H1 (cell line): ENCODE measurements at regions not wholly inside any gene's neighbourhood (a gene's known extent, or its start where the extent isn't known, plus 50 kb on each side); places are given as distances from the start of the nearest gene placed in this dataset.

Experiments used
- CTCF ChIA-PET: fragments of 300-600 bp; sonication (Branson Sonifier 250); formaldehyde crosslinking; loops from one replicate; lab custom pipeline; 2021; ENCODE audit not compliant: partially characterized antibody; lab: Charles Lee
- POLR2A ChIA-PET: fragments of 300-600 bp; sonication (Branson Sonifier 250); formaldehyde crosslinking; loops from one replicate; lab custom pipeline; 2021; ENCODE audit warnings: inconsistent platforms; ENCODE audit not compliant: partially characterized antibody; lab: Charles Lee
- DNase-seq, 2 experiments: peaks; one replicate each; pipeline versions ENCODE4 v3.0.0 to v3.0.0-alpha.2; 2010 to 2022; ENCODE audit warnings: low spot score in 2 of 2, low read depth in 1 of 2, mixed read lengths in 1 of 2
- FAIRE-seq: peaks from 2 replicates; lab custom pipeline; 2011; peaks lifted over from hg19 to GRCh38; lab: Jason Lieb, UNC
- H2AFZ ChIP-seq: 2 replicates; pipeline ENCODE4 v1.8.1; 2012; ENCODE audit warnings: low read length, inconsistent platforms
- H2AK5ac ChIP-seq: 2 replicates; pipeline ENCODE4 v1.6.1; 2013; ENCODE audit warnings: low read depth, low read length
- H2BK120ac ChIP-seq: replicated peaks from 2 replicates; pipeline ENCODE3; 2013; ENCODE audit warnings: low read depth, low read length, inconsistent platforms
- H2BK12ac ChIP-seq: 2 replicates; pipeline ENCODE4 v1.6.1; 2013; ENCODE audit warnings: low read depth, low read length
- H2BK15ac ChIP-seq: 2 replicates; pipeline ENCODE4 v1.6.1; 2013; ENCODE audit warnings: low read length
- H2BK20ac ChIP-seq: 2 replicates; pipeline ENCODE4 v1.6.1; 2013; ENCODE audit warnings: low read length
- H2BK5ac ChIP-seq: 2 replicates; pipeline ENCODE4 v1.6.1; 2013; ENCODE audit warnings: low read depth, low read length
- H3K14ac ChIP-seq: 2 replicates; pipeline ENCODE4 v1.6.1; 2013; ENCODE audit warnings: inconsistent platforms; ENCODE audit not compliant: insufficient read length
- H3K18ac ChIP-seq: 2 replicates; pipeline ENCODE4 v1.6.1; 2013; ENCODE audit warnings: low read length; ENCODE audit errors: extremely low read depth
- H3K23ac ChIP-seq: 2 replicates; pipeline ENCODE4 v1.6.1; 2013; ENCODE audit warnings: inconsistent platforms; ENCODE audit not compliant: insufficient read length
- H3K23me2 ChIP-seq: 2 replicates; pipeline ENCODE4 v1.6.1; 2013; ENCODE audit warnings: low read depth, low read length
- H3K27ac ChIP-seq: 2 replicates; pipeline ENCODE4 v1.6.1; 2011; ENCODE audit warnings: low read depth, low read length, inconsistent platforms
- H3K27me3 ChIP-seq, 4 experiments: replicated peaks in 1 of 4; 1 replicate in 1 of 4; 2 replicates in 3 of 4; pipeline versions ENCODE4 v1.6.1 to v1.8.1; 2011 to 2013; ENCODE audit warnings: low read length in 3 of 4, mild to moderate bottlenecking in 3 of 4, inconsistent platforms in 2 of 4, mixed read lengths in 2 of 4, moderate library complexity in 1 of 4; ENCODE audit not compliant: control insufficient read depth in 3 of 4, insufficient read depth in 3 of 4; ENCODE audit errors: extremely low read depth in 1 of 4
- H3K36me3 ChIP-seq, 4 experiments: 2 replicates each; pipeline versions ENCODE4 v1.6.1 to v1.8.1; 2011 to 2013; ENCODE audit warnings: mild to moderate bottlenecking in 4 of 4, low read length in 3 of 4, moderate library complexity in 2 of 4, control low read depth in 1 of 4, inconsistent platforms in 1 of 4; ENCODE audit not compliant: insufficient read depth in 4 of 4, control insufficient read depth in 2 of 4
- H3K4ac ChIP-seq: replicated peaks from 2 replicates; pipeline ENCODE3; 2013; ENCODE audit warnings: low read length, low read depth, mixed read lengths, inconsistent platforms; ENCODE audit not compliant: insufficient read length
- H3K4me1 ChIP-seq, 4 experiments: replicated peaks in 1 of 4; 1 replicate in 1 of 4; 2 replicates in 3 of 4; pipeline versions ENCODE4 v1.6.1 to v1.8.1; 2011 to 2013; ENCODE audit warnings: low read length in 3 of 4, inconsistent platforms in 2 of 4, mixed read lengths in 1 of 4; ENCODE audit not compliant: insufficient read depth in 4 of 4, control insufficient read depth in 3 of 4
- H3K4me2 ChIP-seq, 2 experiments: 2 replicates each; pipeline versions ENCODE4 v1.6.1 to v1.8.1; 2011 to 2013; ENCODE audit warnings: low read depth in 2 of 2, low read length in 2 of 2, control low read depth in 1 of 2, inconsistent platforms in 1 of 2, mild to moderate bottlenecking in 1 of 2; ENCODE audit not compliant: insufficient read depth in 1 of 2
- H3K4me3 ChIP-seq, 4 experiments: fragments of 200-600, 300-600 bp in 1 of 4; sonication (generic), shearing (Covaris generic), sonication (Bioruptor Twin) in 1 of 4; 2 replicates each; pipeline versions ENCODE4 v1.5.1 to v1.8.1; 2011 to 2016; ENCODE audit warnings: low read length in 4 of 4, low read depth in 3 of 4, control low read depth in 2 of 4, inconsistent platforms in 2 of 4, mild to moderate bottlenecking in 2 of 4, mixed read lengths in 1 of 4, moderate library complexity in 1 of 4; ENCODE audit not compliant: insufficient read depth in 2 of 4; ENCODE audit errors: extremely low read depth in 1 of 4
- H3K56ac ChIP-seq: replicated peaks from 2 replicates; pipeline ENCODE3; 2013; ENCODE audit warnings: low read depth, mild to moderate bottlenecking, mixed read lengths, low read length, inconsistent platforms; ENCODE audit not compliant: insufficient read length
- H3K79me1 ChIP-seq: 2 replicates; pipeline ENCODE4 v1.6.1; 2013; ENCODE audit warnings: low read depth, low read length, control low read depth
- H3K79me2 ChIP-seq, 2 experiments: 2 replicates each; pipeline versions ENCODE4 v1.6.1 to v1.8.1; 2012 to 2013; ENCODE audit warnings: low read length in 2 of 2, mild to moderate bottlenecking in 2 of 2, inconsistent platforms in 1 of 2; ENCODE audit not compliant: insufficient read depth in 2 of 2, control insufficient read depth in 1 of 2
- H3K9ac ChIP-seq, 4 experiments: replicated peaks in 1 of 4; 1 replicate in 1 of 4; 2 replicates in 3 of 4; pipeline versions ENCODE4 v1.6.1 to v1.8.1; 2011 to 2013; ENCODE audit warnings: low read depth in 3 of 4, low read length in 3 of 4, control low read depth in 2 of 4, mild to moderate bottlenecking in 2 of 4, moderate library complexity in 2 of 4, inconsistent platforms in 1 of 4; ENCODE audit errors: extremely low read depth in 1 of 4
- H3K9me3 ChIP-seq, 2 experiments: 2 replicates each; pipeline versions ENCODE4 v1.6.1 to v1.8.1; 2012 to 2013; ENCODE audit warnings: mild to moderate bottlenecking in 2 of 2, moderate library complexity in 2 of 2, control low read depth in 1 of 2, inconsistent platforms in 1 of 2, low read depth in 1 of 2, low read length in 1 of 2, mixed read lengths in 1 of 2; ENCODE audit not compliant: insufficient read depth in 2 of 2
- H4K20me1 ChIP-seq, 2 experiments: replicated peaks in 1 of 2; 2 replicates each; pipeline versions ENCODE3 to v1.8.1; 2011 to 2013; ENCODE audit warnings: inconsistent platforms in 2 of 2, low read length in 2 of 2, mild to moderate bottlenecking in 1 of 2; ENCODE audit not compliant: insufficient read depth in 2 of 2, control insufficient read depth in 1 of 2
- H4K5ac ChIP-seq: 2 replicates; pipeline ENCODE4 v1.6.1; 2013; ENCODE audit warnings: low read length, low read depth, mixed read lengths, inconsistent platforms; ENCODE audit not compliant: insufficient read length
- H4K8ac ChIP-seq: 2 replicates; pipeline ENCODE4 v1.8.0; 2013; ENCODE audit warnings: mild to moderate bottlenecking, moderate library complexity, low read length, inconsistent platforms; ENCODE audit not compliant: insufficient read depth; ENCODE audit errors: extremely low read depth
- H4K91ac ChIP-seq: replicated peaks from 2 replicates; pipeline ENCODE3; 2013; ENCODE audit warnings: low read length, mixed read lengths, inconsistent platforms; ENCODE audit not compliant: insufficient read length
- CBX5 ChIP-seq: fragments of 300-800, 300-1000 bp; sonication (generic); IDR thresholded peaks from 2 replicates; pipeline ENCODE4 v1.7.1; 2016; ENCODE audit warnings: antibody characterized with exemption, low read length, low read depth
- GTF2F1 ChIP-seq: IDR thresholded peaks from 2 replicates; pipeline ENCODE4 v1.6.1; 2012; ENCODE audit warnings: low read depth, low read length, improper control_type of control experiment, borderline replicate concordance
- HDAC2 ChIP-seq, 2 experiments: fragments of 300-600 bp in 1 of 2; sonication (generic) in 1 of 2; IDR thresholded peaks; 2 replicates each; pipeline ENCODE4 v1.6.1; 2011 to 2012; ENCODE audit warnings: low read depth in 2 of 2, low read length in 2 of 2, mild to moderate bottlenecking in 2 of 2, moderate library complexity in 2 of 2, borderline replicate concordance in 1 of 2, inconsistent platforms in 1 of 2
- HDAC6 ChIP-seq: IDR thresholded peaks from one replicate; pipeline ENCODE4 v1.7.1; 2012; ENCODE audit warnings: low read depth, mild to moderate bottlenecking, inconsistent platforms, low read length, moderate library complexity
- KDM1A ChIP-seq: fragments of 200-600, 300-600 bp; sonication (generic); IDR thresholded peaks from 2 replicates; pipeline ENCODE4 v1.7.1; 2016; ENCODE audit warnings: mild to moderate bottlenecking, low read length, borderline replicate concordance
- NANOG ChIP-seq: IDR thresholded peaks from 2 replicates; pipeline ENCODE4 v1.6.1; 2011; ENCODE audit warnings: low read length, low read depth, mild to moderate bottlenecking, inconsistent platforms; ENCODE audit not compliant: insufficient read depth, poor library complexity, severe bottlenecking
- NRF1 ChIP-seq: IDR thresholded peaks from 2 replicates; pipeline ENCODE4 v1.6.1; 2011; ENCODE audit warnings: mild to moderate bottlenecking, low read depth, low read length, improper control_type of control experiment
- POLR2A ChIP-seq, 2 experiments: IDR thresholded peaks; 1 replicate in 1 of 2; 2 replicates in 1 of 2; pipeline ENCODE4 v1.6.1; 2011; ENCODE audit warnings: low read depth in 2 of 2, low read length in 2 of 2, mild to moderate bottlenecking in 2 of 2; ENCODE audit errors: control extremely low read depth in 1 of 2
- POU5F1 ChIP-seq: IDR thresholded peaks from 2 replicates; pipeline ENCODE4 v1.6.1; 2011; ENCODE audit warnings: low read depth, mild to moderate bottlenecking, low read length, moderate library complexity
- RAD21 ChIP-seq, 2 experiments: IDR thresholded peaks in 1 of 2; conservative IDR thresholded peaks in 1 of 2; 2 replicates each; pipeline ENCODE4 v1.6.1; 2011; ENCODE audit warnings: low read depth in 2 of 2, low read length in 2 of 2, improper control_type of control experiment in 1 of 2, inconsistent platforms in 1 of 2, mild to moderate bottlenecking in 1 of 2, moderate library complexity in 1 of 2
- RNF2 ChIP-seq: fragments of 200-900, 300-1000 bp; sonication (generic); IDR thresholded peaks from 2 replicates; pipeline ENCODE4 v1.7.1; 2016; ENCODE audit warnings: borderline replicate concordance, low read depth, mild to moderate bottlenecking, antibody characterized with exemption, low read length; ENCODE audit not compliant: poor library complexity, severe bottlenecking; ENCODE audit errors: missing control alignments
- SP4 ChIP-seq: IDR thresholded peaks from 2 replicates; pipeline ENCODE4 v1.6.1; 2012; ENCODE audit warnings: low read length, inconsistent platforms
- SRF ChIP-seq: IDR thresholded peaks from 2 replicates; pipeline ENCODE4 v1.6.1; 2011; ENCODE audit warnings: mild to moderate bottlenecking, low read depth, low read length, moderate library complexity
- WGBS, 2 experiments: shearing (Covaris generic) in 1 of 2; methylation state at CpG; one replicate each; pipeline versions ENCODE4 v1.1.6 to v1.1.7; 2013 to 2015; ENCODE audit warnings: low lambda C conversion rate in 2 of 2, mixed read lengths in 2 of 2, inconsistent platforms in 1 of 2, low coverage in 1 of 2, missing lambda C conversion rate in 1 of 2; ENCODE audit not compliant: insufficient replicate concordance in 2 of 2, insufficient coverage in 1 of 2, insufficient read length in 1 of 2; ENCODE audit errors: extremely low coverage in 1 of 2, missing lambda C conversion rate in 1 of 2; 5-methylcytosine and 5-hydroxymethylcytosine counted together
- TF ChIP-seq, protein P1 (sequence below): IDR thresholded peaks from 2 replicates; pipeline ENCODE4 v1.6.1; 2012; ENCODE audit warnings: inconsistent platforms

DNA sequence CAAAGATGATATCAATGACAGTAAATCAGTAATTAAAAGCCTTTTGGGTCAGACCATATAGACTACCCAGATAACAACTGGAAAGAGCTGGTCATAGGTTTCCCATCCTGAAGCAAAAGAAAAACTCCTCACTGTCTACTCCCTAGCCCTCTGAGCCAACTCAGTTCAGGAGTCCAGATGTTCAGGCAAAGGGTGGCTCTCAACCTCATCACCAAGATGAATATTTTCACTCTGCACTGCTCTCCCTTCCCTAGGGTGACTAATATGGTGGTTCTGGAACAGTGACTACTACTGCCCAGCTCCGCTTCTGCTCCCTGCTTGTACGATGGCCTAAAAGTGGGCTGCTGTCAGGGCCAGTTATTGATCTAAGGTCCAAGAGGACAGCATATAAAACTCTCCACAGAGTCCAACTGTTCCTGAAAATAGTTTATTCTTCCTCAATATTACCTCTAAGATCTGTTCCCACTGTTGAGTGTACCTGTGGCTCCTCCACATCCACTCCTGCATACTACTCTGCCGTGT is 263.4 kb upstream of the SLC30A5 start:
- WGBS, 2 experiments = 93% methylated on average over 3 of the region's 3 CpGs; no CpG with 5 or more reads in 1 of the 2 experiments
- no peak for DNase-seq
- no peak for TF ChIP-seq SP4
- TF ChIP-seq GTF2F1 = no peak
- TF ChIP-seq RAD21 (IDR thresholded peaks at IDR 0.05 in 1 of 2, conservative IDR thresholded peaks at IDR 0.05 in 1 of 2; ENCODE audit: low read depth in 2 of 2, low read length in 2 of 2) = no peak
- TF ChIP-seq POLR2A (IDR thresholded peaks at IDR 0.05; ENCODE audit: control extremely low read depth in 1 of 2, low read depth in 2 of 2, low read length in 2 of 2) = no peak
- no peak for TF ChIP-seq HDAC2 (IDR thresholded peaks at IDR 0.05; ENCODE audit: borderline replicate concordance in 1 of 2, low read depth in 2 of 2, low read length in 2 of 2)
- no peak for TF ChIP-seq KDM1A
- no peak for TF ChIP-seq SRF
- TF ChIP-seq NANOG = no peak
- no peak for TF ChIP-seq RNF2
- no peak for TF ChIP-seq CBX5
- TF ChIP-seq POU5F1 = no peak
- TF ChIP-seq NRF1 = no peak
- no peak for TF ChIP-seq HDAC6
- TF ChIP-seq, protein P1, sequence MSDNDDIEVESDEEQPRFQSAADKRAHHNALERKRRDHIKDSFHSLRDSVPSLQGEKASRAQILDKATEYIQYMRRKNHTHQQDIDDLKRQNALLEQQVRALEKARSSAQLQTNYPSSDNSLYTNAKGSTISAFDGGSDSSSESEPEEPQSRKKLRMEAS = no peak

More for the DNA sequence above, 263.4 kb upstream of the SLC30A5 start:
- H3K79me1 ChIP-seq = no peaks in the 10 kb centered on the region
- no peak overlapping the region for H3K23ac ChIP-seq
- POLR2A ChIA-PET = no interaction called here
- H3K4me3 ChIP-seq = no peak overlapping the region
- CTCF ChIA-PET = no interaction called here
- H2BK20ac ChIP-seq = no peak overlapping the region
- no peak overlapping the region for H4K91ac ChIP-seq
- peaks cover 0 to 3% (median 0%) of the 10 kb centered on the region in 4 experiments; a peak in 1 of 7 replicates for H3K4me1 ChIP-seq
- no peaks in the 10 kb centered on the region for H3K23me2 ChIP-seq
- no peak overlapping the region for H2AK5ac ChIP-seq
- no peak overlapping the region for H4K8ac ChIP-seq
- no peak overlapping the region for H3K56ac ChIP-seq
- no peak overlapping the region for H2BK5ac ChIP-seq
- H3K4me2 ChIP-seq = no peak overlapping the region
- H3K9me3 ChIP-seq = no peaks in the 10 kb centered on the region
- no peak for FAIRE-seq
- no peaks in the 10 kb centered on the region for H4K20me1 ChIP-seq
- H3K4ac ChIP-seq = peak overlapping the region; percentile 35
- no peaks in the 10 kb centered on the region for H3K27me3 ChIP-seq
- H3K14ac ChIP-seq = no peak overlapping the region
- no peaks in the 10 kb centered on the region for H3K36me3 ChIP-seq
- no peak overlapping the region for H3K18ac ChIP-seq
- no peak overlapping the region for H2AFZ ChIP-seq
- H3K9ac ChIP-seq = no peak overlapping the region
- no peak overlapping the region for H2BK15ac ChIP-seq
- H3K79me2 ChIP-seq = no peaks in the 10 kb centered on the region
- no peak overlapping the region for H4K5ac ChIP-seq
- peak overlapping the region; percentile 31 for H2BK120ac ChIP-seq
- H3K27ac ChIP-seq = no peak overlapping the region
- no peak overlapping the region for H2BK12ac ChIP-seq
